ENCODE measurements at regions not wholly inside any gene's neighbourhood (a gene's known extent, or its start where the extent isn't known, plus 50 kb on each side); places are given as distances from the start of the nearest gene placed in this dataset.

DNA sequence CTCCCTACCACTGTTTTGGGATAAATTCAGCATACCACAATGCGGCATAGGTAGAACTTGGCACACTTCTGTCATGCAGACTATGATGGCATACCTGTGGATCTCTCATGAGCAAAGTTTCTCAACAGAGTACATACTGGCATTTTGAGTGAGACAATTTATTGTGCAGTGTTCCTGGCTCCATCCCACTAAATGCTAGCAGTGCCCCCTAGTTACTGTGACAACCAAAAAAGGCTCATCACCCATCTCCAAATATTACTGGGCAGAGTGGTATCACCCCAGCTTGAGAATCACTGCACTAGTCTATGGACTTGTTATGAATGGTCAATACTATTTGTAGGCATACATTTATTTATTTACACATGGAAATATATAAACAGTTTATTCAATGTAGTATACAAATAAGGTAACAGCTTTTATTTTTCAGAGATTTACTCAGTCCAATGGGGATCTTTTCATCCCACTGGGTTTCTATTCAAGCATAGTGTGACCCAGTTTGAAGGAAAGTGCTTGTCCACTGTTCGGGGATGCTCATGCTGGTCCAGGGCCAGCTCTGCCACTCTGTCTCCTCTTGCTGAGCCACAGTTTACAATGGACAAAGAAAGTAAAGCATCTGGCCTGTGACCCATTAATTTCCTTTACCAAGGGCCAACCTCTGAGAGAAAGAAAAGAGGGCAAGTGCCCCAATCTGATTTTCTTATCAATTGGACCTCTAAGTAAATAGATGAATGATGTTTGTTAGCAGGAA lies 81.0 kb upstream of the IL2 start:
- Mint-ChIP-seq H3K4me1 (ENCODE audit: low read depth) (peaks cover 51% of the 10 kb centered on the region), H3K36me3 (ENCODE audit: low read depth) (no peaks in the 10 kb centered on the region), H3K27ac (peak overlapping the region; percentile 45), H3K9me3 (peaks cover 7% of the 10 kb centered on the region), H3K4me3 (no peak overlapping the region), H3K27me3 (no peaks in the 10 kb centered on the region)
- CTCF ChIA-PET = interaction anchor here (0.7 kb wide), 1 partner anchor 40 kb away, joined by 3 read pairs; no protein-coding TSS in a partner anchor
- POLR2A ChIA-PET = interaction anchor here (0.7 kb wide), 2 partner anchors 125 to 402 kb away, joined by 3 read pairs; no protein-coding TSS in a partner anchor
- ATAC-seq (no peak), DNase-seq (no peak)
- intact Hi-C loops (cut with micrococcal nuclease) = no loop called here
- TF ChIP-seq, protein P1, sequence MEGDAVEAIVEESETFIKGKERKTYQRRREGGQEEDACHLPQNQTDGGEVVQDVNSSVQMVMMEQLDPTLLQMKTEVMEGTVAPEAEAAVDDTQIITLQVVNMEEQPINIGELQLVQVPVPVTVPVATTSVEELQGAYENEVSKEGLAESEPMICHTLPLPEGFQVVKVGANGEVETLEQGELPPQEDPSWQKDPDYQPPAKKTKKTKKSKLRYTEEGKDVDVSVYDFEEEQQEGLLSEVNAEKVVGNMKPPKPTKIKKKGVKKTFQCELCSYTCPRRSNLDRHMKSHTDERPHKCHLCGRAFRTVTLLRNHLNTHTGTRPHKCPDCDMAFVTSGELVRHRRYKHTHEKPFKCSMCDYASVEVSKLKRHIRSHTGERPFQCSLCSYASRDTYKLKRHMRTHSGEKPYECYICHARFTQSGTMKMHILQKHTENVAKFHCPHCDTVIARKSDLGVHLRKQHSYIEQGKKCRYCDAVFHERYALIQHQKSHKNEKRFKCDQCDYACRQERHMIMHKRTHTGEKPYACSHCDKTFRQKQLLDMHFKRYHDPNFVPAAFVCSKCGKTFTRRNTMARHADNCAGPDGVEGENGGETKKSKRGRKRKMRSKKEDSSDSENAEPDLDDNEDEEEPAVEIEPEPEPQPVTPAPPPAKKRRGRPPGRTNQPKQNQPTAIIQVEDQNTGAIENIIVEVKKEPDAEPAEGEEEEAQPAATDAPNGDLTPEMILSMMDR (IDR thresholded peaks at IDR 0.05) = no peak

DNA sequence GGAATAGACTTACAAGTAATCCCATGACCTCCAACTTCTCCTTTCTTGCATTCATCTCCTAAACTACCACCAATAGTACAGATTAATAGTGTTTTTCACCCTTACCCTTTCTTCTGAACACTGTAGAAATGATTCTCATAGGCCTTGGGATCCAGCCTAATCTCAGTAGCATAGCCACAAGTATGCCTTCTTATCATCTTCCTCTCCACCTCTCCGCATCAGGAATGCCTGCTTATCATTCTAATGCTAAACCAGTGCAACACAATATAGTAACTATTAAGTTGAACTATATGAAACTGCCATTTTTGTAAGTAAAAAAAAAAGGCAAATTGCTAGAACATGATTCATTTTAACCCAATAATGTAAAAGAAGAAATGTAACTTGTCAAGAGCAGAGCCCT lies 79.5 kb upstream of the IL2 start:
- Mint-ChIP-seq H3K4me1 (ENCODE audit: low read depth) (peaks cover 35% of the 10 kb centered on the region), H3K36me3 (ENCODE audit: low read depth) (no peaks in the 10 kb centered on the region), H3K9me3 (peaks cover 7% of the 10 kb centered on the region), H3K27ac (no peak overlapping the region), H3K27me3 (no peaks in the 10 kb centered on the region), H3K4me3 (no peak overlapping the region)
- TF ChIP-seq, protein P1 (IDR thresholded peaks at IDR 0.05) = no peak
- ChIA-PET CTCF (interaction anchor here (0.6 kb wide), 1 partner anchor 19 kb away, joined by 3 read pairs; no protein-coding TSS in a partner anchor), POLR2A (no interaction called here)
- ATAC-seq = no peak
- intact Hi-C loops (cut with micrococcal nuclease) = no loop called here
- DNase-seq = no peak

GRCh38 chr4:122534776-122535175 lies 78.3 kb upstream of the IL2 start:
- TF ChIP-seq, protein P1 (IDR thresholded peaks at IDR 0.05) = no peak
- H3K27ac Mint-ChIP-seq = no peak overlapping the region
- no peak overlapping the region for H3K4me3 Mint-ChIP-seq
- POLR2A ChIA-PET = no interaction called here
- H3K4me1 Mint-ChIP-seq (ENCODE audit: low read depth) = peaks cover 23% of the 10 kb centered on the region
- ATAC-seq = no peak
- H3K36me3 Mint-ChIP-seq (ENCODE audit: low read depth) = no peaks in the 10 kb centered on the region
- H3K27me3 Mint-ChIP-seq = peaks cover 10% of the 10 kb centered on the region
- CTCF ChIA-PET = interaction anchor here (1.2 kb wide), 1 partner anchor 43 kb away, joined by 4 read pairs; no protein-coding TSS in a partner anchor
- peaks cover 7% of the 10 kb centered on the region for H3K9me3 Mint-ChIP-seq
- DNase-seq = no peak
- intact Hi-C loops (cut with micrococcal nuclease) = no loop called here

- Mint-ChIP-seq H3K4me1 (ENCODE audit: low read depth) (peaks cover 18% of the 10 kb centered on the region), H3K36me3 (ENCODE audit: low read depth) (no peaks in the 10 kb centered on the region), H3K9me3 (peaks cover 7% of the 10 kb centered on the region), H3K27ac (no peak overlapping the region), H3K27me3 (peaks cover 12% of the 10 kb centered on the region), H3K4me3 (no peak overlapping the region)
- DNase-seq (no peak), ATAC-seq (no peak)
- intact Hi-C loops (cut with micrococcal nuclease) = no loop called here
- CTCF ChIA-PET = interaction anchor here (1.2 kb wide), 1 partner anchor 43 kb away, joined by 4 read pairs; no protein-coding TSS in a partner anchor
- POLR2A ChIA-PET = no interaction called here
- TF ChIP-seq, protein P1 (IDR thresholded peaks at IDR 0.05) = no peak
Observed at GRCh38 chr4:122533841-122534240, 77.3 kb upstream of the IL2 start.

DNA sequence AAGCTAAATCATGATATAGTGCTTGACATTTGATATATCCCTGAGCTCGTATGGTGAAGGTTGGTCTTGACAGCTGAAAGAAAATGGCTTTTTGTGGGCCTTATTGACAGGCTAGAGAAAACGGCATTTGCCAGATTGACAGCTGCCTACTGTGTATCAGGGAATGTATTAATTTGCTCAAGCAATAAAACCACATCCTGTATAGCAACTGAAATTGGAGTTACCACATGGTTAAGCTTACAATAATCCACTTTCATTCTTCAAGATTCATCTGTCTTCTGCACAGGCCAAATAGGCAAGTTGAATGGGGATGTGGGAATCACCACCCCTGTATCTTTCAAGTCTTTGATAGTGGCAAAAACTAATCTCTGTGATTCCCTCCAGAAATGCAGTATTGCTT lies 76.2 kb upstream of the IL2 start:
- POLR2A ChIA-PET = no interaction called here
- CTCF ChIA-PET = no interaction called here
- Mint-ChIP-seq H3K9me3 (peaks cover 7% of the 10 kb centered on the region), H3K4me1 (ENCODE audit: low read depth) (peaks cover 10% of the 10 kb centered on the region), H3K36me3 (ENCODE audit: low read depth) (no peaks in the 10 kb centered on the region), H3K4me3 (no peak overlapping the region), H3K27ac (no peak overlapping the region), H3K27me3 (peaks cover 12% of the 10 kb centered on the region)
- intact Hi-C loops (cut with micrococcal nuclease) = no loop called here
- no peak for DNase-seq
- no peak for ATAC-seq
- TF ChIP-seq, protein P1 (IDR thresholded peaks at IDR 0.05) = no peak

Measured in activated CD8-positive, alpha-beta T cell treated with anti-CD3 and anti-CD28 coated beads for 36 hours (primary cell).